Astrocyte of the spinal cord (primary cell): ENCODE measurements at regions not wholly inside any gene's neighbourhood (a gene's known extent, or its start where the extent isn't known, plus 50 kb on each side); places are given as distances from the start of the nearest gene placed in this dataset.
"Not testable (repeated sequence)": the region's sequence is repeated elsewhere in the genome, so short reads cannot be mapped to it uniquely, and the experiment has no call there.

ENCODE experiments used
- DNase-seq: peaks from one replicate; pipeline ENCODE4 v3.0.0; 2011; ENCODE audit warnings: low read depth, low spot score
- H3K4me3 ChIP-seq: 2 replicates; pipeline ENCODE4 v1.5.1; 2011; ENCODE audit warnings: low read depth, mild to moderate bottlenecking, low read length, moderate library complexity
- CTCF ChIP-seq: IDR thresholded peaks from 2 replicates; pipeline ENCODE4 v1.5.1; 2012; ENCODE audit warnings: low read depth, mild to moderate bottlenecking, low read length, inconsistent platforms
- in situ Hi-C: cut with HindIII; loops from 2 replicates; pipeline ENCODE4 v1.10.0; 2017; ENCODE audit warnings: low sequenced_read_pairs

- TF ChIP-seq CTCF = no peak
- no peak for DNase-seq
- in situ Hi-C loops = no loop called here
- H3K4me3 ChIP-seq = no peak overlapping the region
Measured at GRCh38 chr14:106620368-106620767, 1094.0 kb downstream of the TMEM121 start.

GRCh38 chr14:106622200-106622745, 1095.9 kb downstream of the TMEM121 start:
- no peak for TF ChIP-seq CTCF
- no peak for DNase-seq
- H3K4me3 ChIP-seq = no peak overlapping the region
- in situ Hi-C loops = no loop called here

- in situ Hi-C loops = no loop called here
- TF ChIP-seq CTCF = no peak
- no peak overlapping the region for H3K4me3 ChIP-seq
- no peak for DNase-seq
Measured at GRCh38 chr14:106625186-106625585, 1098.8 kb downstream of the TMEM121 start.

DNA sequence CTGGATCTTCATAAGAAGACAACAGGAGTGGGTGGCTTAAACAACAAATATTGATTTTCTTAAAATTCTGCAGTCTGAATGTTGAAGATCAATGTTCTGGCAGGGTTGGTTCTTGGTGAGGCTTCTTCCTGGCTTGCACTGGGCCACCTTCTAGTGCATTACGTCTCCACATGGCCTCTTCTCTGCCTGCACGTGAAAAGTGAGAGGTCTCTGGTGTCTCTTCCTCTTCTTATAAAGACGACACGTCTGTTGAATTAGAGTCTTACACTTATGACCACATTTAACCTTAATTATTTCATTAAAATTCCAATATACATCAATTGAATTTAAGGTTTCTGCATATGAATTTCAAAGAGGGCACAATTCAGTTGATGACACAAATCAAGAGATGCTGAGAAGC, 1100.1 kb downstream of the TMEM121 start:
- in situ Hi-C loops, DNase-seq, H3K4me3 ChIP-seq: not testable (repeated sequence)

DNA sequence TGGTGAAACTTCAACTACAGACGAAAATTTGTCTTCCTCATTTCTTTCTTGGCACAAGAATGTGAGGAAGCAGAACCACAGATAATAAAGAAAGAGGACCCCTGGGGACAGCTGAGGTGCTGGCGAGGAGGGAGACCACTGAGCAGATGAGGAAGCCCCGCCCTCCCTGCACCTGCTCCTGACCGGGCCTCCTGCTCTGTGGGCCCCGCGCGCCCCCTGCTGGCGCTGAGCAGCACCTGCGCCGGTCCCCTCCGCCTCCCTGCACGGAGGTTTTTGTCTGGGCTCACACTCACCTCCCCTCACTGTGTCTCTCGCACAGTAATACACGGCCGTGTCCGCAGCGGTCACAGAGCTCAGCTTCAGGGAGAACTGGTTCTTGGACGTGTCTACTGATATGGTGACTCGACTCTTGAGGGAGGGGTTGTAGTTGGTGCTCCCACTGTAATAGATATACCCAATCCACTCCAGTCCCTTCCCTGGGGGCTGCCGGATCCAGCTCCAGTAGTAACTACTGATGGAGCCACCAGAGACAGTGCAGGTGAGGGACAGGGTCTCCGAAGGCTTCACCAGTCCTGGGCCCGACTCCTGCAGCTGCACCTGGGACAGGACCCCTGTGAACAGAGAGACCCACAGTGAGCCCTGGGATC, 1100.7 kb downstream of the TMEM121 start:
- in situ Hi-C loops, DNase-seq: not testable (repeated sequence)

DNA sequence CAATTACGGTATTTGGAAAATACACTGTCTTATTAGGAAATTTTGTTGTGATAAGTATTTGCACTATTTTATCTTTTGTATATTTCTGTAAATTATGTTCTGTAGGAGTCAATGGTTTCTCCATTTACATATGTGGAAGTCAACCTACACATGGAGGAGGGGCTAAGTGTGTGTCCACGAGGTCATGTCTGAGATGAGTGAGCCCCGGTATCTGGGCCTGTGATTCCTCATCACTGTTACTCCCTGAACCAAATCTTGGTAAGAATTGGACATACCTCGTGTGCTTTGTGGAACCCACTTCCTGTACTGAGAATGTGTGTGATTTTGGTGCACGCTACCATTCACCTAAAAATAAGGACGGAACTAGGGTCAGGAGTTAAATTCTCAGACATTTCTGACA, 1105.5 kb downstream of the TMEM121 start:
- DNase-seq = no peak
- in situ Hi-C loops = no loop called here
- no peak for TF ChIP-seq CTCF
- H3K4me3 ChIP-seq = no peak overlapping the region

More for the DNA sequence above, 1100.7 kb downstream of the TMEM121 start:
- not testable (repeated sequence) for H3K4me3 ChIP-seq

- in situ Hi-C loops = no loop called here
- TF ChIP-seq CTCF = no peak
Measured at GRCh38 chr14:106633721-106634120, 1107.3 kb downstream of the TMEM121 start.

GRCh38 chr14:106635569-106635968, 1109.2 kb downstream of the TMEM121 start:
- DNase-seq = no peak
- H3K4me3 ChIP-seq = no peak overlapping the region
- TF ChIP-seq CTCF = no peak
- in situ Hi-C loops = no loop called here

More at GRCh38 chr14:106633721-106634120, 1107.3 kb downstream of the TMEM121 start:
- no peak for DNase-seq
- no peak overlapping the region for H3K4me3 ChIP-seq

DNA sequence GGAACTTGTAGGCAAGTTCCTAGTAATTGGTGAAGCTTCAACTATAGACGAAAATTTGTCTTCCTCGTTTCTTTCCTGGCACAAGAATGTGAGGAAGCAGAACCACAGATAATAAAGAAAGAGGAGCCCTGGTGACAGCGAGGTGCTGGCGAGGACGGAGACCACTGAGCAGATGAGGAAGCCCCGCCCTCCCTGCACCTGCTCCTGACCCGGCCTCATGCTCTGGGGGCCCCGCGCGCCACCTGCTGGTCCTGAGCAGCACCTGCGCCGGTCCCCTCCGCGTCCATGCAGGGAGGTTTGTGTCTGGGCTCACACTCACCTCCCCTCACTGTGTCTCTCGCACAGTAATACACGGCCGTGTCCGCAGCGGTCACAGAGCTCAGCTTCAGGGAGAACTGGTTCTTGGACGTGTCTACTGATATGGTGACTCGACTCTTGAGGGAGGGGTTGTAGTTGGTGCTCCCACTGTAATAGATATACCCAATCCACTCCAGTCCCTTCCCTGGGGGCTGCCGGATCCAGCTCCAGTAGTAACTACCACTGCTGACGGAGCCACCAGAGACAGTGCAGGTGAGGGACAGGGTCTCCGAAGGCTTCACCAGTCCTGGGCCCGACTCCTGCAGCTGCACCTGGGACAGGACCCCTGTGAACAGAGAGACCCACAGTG, 1112.5 kb downstream of the TMEM121 start:
- DNase-seq, in situ Hi-C loops, H3K4me3 ChIP-seq: not testable (repeated sequence)
